H9 (cell line): ENCODE measurements at regions not wholly inside any gene's neighbourhood (a gene's known extent, or its start where the extent isn't known, plus 50 kb on each side); places are given as distances from the start of the nearest gene placed in this dataset.

Experiments
- DNase-seq: peaks from one replicate; pipeline ENCODE4 v3.0.0-alpha.2; 2017
- H2AFZ ChIP-seq: one replicate; pipeline ENCODE4 v1.6.1; 2013; ENCODE audit warnings: mild to moderate bottlenecking, low read length, control low read depth, moderate library complexity
- H2AK5ac ChIP-seq: 2 replicates; pipeline ENCODE4 v1.6.1; 2013; ENCODE audit warnings: low read length, control low read depth, mixed read lengths; ENCODE audit not compliant: insufficient read length
- H2BK120ac ChIP-seq: one replicate; pipeline ENCODE4 v1.6.1; 2013; ENCODE audit warnings: low read depth, mild to moderate bottlenecking, low read length, control low read depth, inconsistent platforms; ENCODE audit not compliant: poor library complexity, severe bottlenecking
- H2BK12ac ChIP-seq: 2 replicates; pipeline ENCODE4 v1.6.1; 2013; ENCODE audit warnings: low read length, control low read depth, mixed read lengths, low read depth; ENCODE audit not compliant: insufficient read length
- H2BK15ac ChIP-seq: 2 replicates; pipeline ENCODE4 v1.6.1; 2013; ENCODE audit warnings: low read depth, low read length, control low read depth
- H2BK20ac ChIP-seq: one replicate; pipeline ENCODE4 v1.6.1; 2013; ENCODE audit warnings: low read depth, mild to moderate bottlenecking, low read length, control low read depth, inconsistent platforms; ENCODE audit not compliant: poor library complexity, severe bottlenecking
- H2BK5ac ChIP-seq: 2 replicates; pipeline ENCODE4 v1.6.1; 2013; ENCODE audit warnings: low read length, control low read depth, mixed read lengths; ENCODE audit not compliant: insufficient read length
- H3K14ac ChIP-seq: 2 replicates; pipeline ENCODE4 v1.6.1; 2013; ENCODE audit warnings: low read length, control low read depth; ENCODE audit not compliant: insufficient read depth
- H3K18ac ChIP-seq: 2 replicates; pipeline ENCODE4 v1.6.1; 2013; ENCODE audit warnings: low read depth, mild to moderate bottlenecking, mixed read lengths, low read length, control low read depth; ENCODE audit not compliant: insufficient read length
- H3K23ac ChIP-seq: 2 replicates; pipeline ENCODE4 v1.6.1; 2013; ENCODE audit warnings: low read length, control low read depth, mixed read lengths, low read depth; ENCODE audit not compliant: insufficient read length
- H3K23me2 ChIP-seq: 2 replicates; pipeline ENCODE4 v1.6.1; 2013; ENCODE audit warnings: low read depth, mild to moderate bottlenecking, mixed read lengths, low read length, control low read depth; ENCODE audit not compliant: insufficient read length, poor library complexity, severe bottlenecking
- H3K27ac ChIP-seq: 2 replicates; pipeline ENCODE4 v1.5.1; 2013; ENCODE audit warnings: low read length, control low read depth, mixed read lengths, low read depth; ENCODE audit not compliant: insufficient read length
- H3K27me3 ChIP-seq: 2 replicates; pipeline ENCODE4 v1.6.1; 2013; ENCODE audit warnings: low read length, control low read depth, inconsistent platforms; ENCODE audit not compliant: insufficient read depth
- H3K4ac ChIP-seq: 2 replicates; pipeline ENCODE4 v1.6.1; 2013; ENCODE audit warnings: low read depth, mild to moderate bottlenecking, control low read depth, inconsistent platforms, low read length, moderate library complexity
- H3K4me1 ChIP-seq: 2 replicates; pipeline ENCODE4 v1.6.1; 2013; ENCODE audit warnings: low read length, control low read depth, inconsistent platforms; ENCODE audit not compliant: insufficient read depth
- H3K4me2 ChIP-seq: 2 replicates; pipeline ENCODE4 v1.6.1; 2013; ENCODE audit warnings: low read length, control low read depth, mixed read lengths; ENCODE audit not compliant: insufficient read length, insufficient read depth
- H3K56ac ChIP-seq: 2 replicates; pipeline ENCODE4 v1.6.1; 2013; ENCODE audit warnings: low read depth, mild to moderate bottlenecking, mixed read lengths, low read length, control low read depth; ENCODE audit not compliant: insufficient read length
- H3K79me1 ChIP-seq: 2 replicates; pipeline ENCODE4 v1.6.1; 2013; ENCODE audit warnings: low read depth, mild to moderate bottlenecking, moderate library complexity, low read length, control low read depth, inconsistent platforms; ENCODE audit not compliant: insufficient read depth, poor library complexity, severe bottlenecking
- H3K79me2 ChIP-seq: 2 replicates; pipeline ENCODE4 v1.6.1; 2013; ENCODE audit warnings: low read length, control low read depth, inconsistent platforms; ENCODE audit not compliant: insufficient read depth
- H3K9ac ChIP-seq: 2 replicates; pipeline ENCODE4 v1.6.1; 2013; ENCODE audit warnings: low read length, control low read depth, mixed read lengths; ENCODE audit not compliant: insufficient read length; ENCODE audit errors: extremely low read depth
- H3K9me3 ChIP-seq: one replicate; pipeline ENCODE4 v1.6.1; 2013; ENCODE audit warnings: low read depth, low read length, inconsistent platforms; ENCODE audit not compliant: control insufficient read depth
- H3T11ph ChIP-seq: one replicate; pipeline ENCODE4 v1.6.1; 2013; ENCODE audit warnings: mild to moderate bottlenecking, low read length, control low read depth, inconsistent platforms
- H4K20me1 ChIP-seq: one replicate; pipeline ENCODE4 v1.6.1; 2013; ENCODE audit not compliant: control insufficient read depth, insufficient read length, insufficient read depth
- H4K5ac ChIP-seq: 2 replicates; pipeline ENCODE4 v1.6.1; 2013; ENCODE audit warnings: low read depth, mild to moderate bottlenecking, mixed read lengths, low read length, control low read depth; ENCODE audit not compliant: insufficient read length
- H4K8ac ChIP-seq: replicated peaks from 2 replicates; pipeline ENCODE4 v1.6.1; 2013; ENCODE audit warnings: low read length, control low read depth, mixed read lengths, low read depth; ENCODE audit not compliant: insufficient read length
- H4K91ac ChIP-seq: 2 replicates; pipeline ENCODE4 v1.6.1; 2013; ENCODE audit warnings: low read depth, mild to moderate bottlenecking, moderate library complexity, mixed read lengths, low read length, control low read depth; ENCODE audit not compliant: insufficient read length
- H3K27ac Mint-ChIP-seq, 3 experiments: 2 replicates in 2 of 3; 3 replicates in 1 of 3; pipeline ENCODE4 v1.8.0; 2020 to 2021; ENCODE audit warnings: mixed read lengths in 3 of 3, mild to moderate bottlenecking in 1 of 3, moderate library complexity in 1 of 3
- H3K27me3 Mint-ChIP-seq: 2 replicates; pipeline ENCODE4 v1.8.0; 2021; ENCODE audit warnings: low read depth, mild to moderate bottlenecking, moderate library complexity, mixed read lengths
- H3K36me3 Mint-ChIP-seq, 3 experiments: 2 replicates in 2 of 3; 3 replicates in 1 of 3; pipeline ENCODE4 v1.8.0; 2020 to 2021; ENCODE audit warnings: low read depth in 3 of 3, mixed read lengths in 3 of 3; ENCODE audit not compliant: insufficient read depth in 1 of 3
- H3K4me1 Mint-ChIP-seq, 2 experiments: 2 replicates each; pipeline ENCODE4 v1.8.0; 2020; ENCODE audit warnings: mixed read lengths in 2 of 2
- H3K4me3 Mint-ChIP-seq, 2 experiments: 2 replicates in 1 of 2; 3 replicates in 1 of 2; pipeline ENCODE4 v1.8.0; 2020 to 2021; ENCODE audit warnings: mild to moderate bottlenecking in 2 of 2, mixed read lengths in 2 of 2, moderate library complexity in 1 of 2
- H3K9me3 Mint-ChIP-seq, 2 experiments: 2 replicates in 1 of 2; 3 replicates in 1 of 2; pipeline ENCODE4 v1.8.0; 2020; ENCODE audit warnings: mild to moderate bottlenecking in 2 of 2, mixed read lengths in 2 of 2, moderate library complexity in 1 of 2
- CTCF ChIP-seq: fragments of 200-600 bp; sonication (generic); conservative IDR thresholded peaks from 3 replicates; pipeline ENCODE4 v1.8.0; 2021; ENCODE audit warnings: antibody characterized with exemption, mild to moderate bottlenecking
- WGBS: extraction: QIAGEN DNeasy Blood & Tissue Kit; methylation state at CpG from one replicate; pipeline ENCODE4 v1.1.7; 2013; ENCODE audit warnings: missing lambda C conversion rate, low lambda C conversion rate, mixed read lengths; ENCODE audit not compliant: insufficient read length; ENCODE audit errors: extremely low coverage; 5-methylcytosine and 5-hydroxymethylcytosine counted together

GRCh38 chr21:34217263-34217662 is 143.9 kb downstream of the MRPS6 start:
- Histone ChIP-seq H3K9ac (no peak overlapping the region), H3K4me1 (no peaks in the 10 kb centered on the region), H2BK120ac (no peak overlapping the region), H2BK15ac (no peak overlapping the region), H3K23me2 (no peaks in the 10 kb centered on the region), H2BK5ac (no peak overlapping the region), H3T11ph (no peak overlapping the region), H2BK20ac (no peak overlapping the region), H2AK5ac (no peak overlapping the region), H3K4me2 (no peak overlapping the region), H3K23ac (no peak overlapping the region), H4K8ac (no peak overlapping the region), H2AFZ (no peak overlapping the region), H3K14ac (no peak overlapping the region), H3K27me3 (no peaks in the 10 kb centered on the region), H3K18ac (no peak overlapping the region), H3K79me1 (no peaks in the 10 kb centered on the region), H3K9me3 (no peaks in the 10 kb centered on the region), H3K56ac (no peak overlapping the region), H4K5ac (no peak overlapping the region), H2BK12ac (no peak overlapping the region), H3K4ac (no peak overlapping the region), H4K20me1 (no peaks in the 10 kb centered on the region), H4K91ac (no peak overlapping the region), H3K79me2 (no peaks in the 10 kb centered on the region), H3K27ac (no peak overlapping the region)
- Mint-ChIP-seq H3K4me1 (peaks cover 12 to 13% of the 10 kb centered on the region in 2 experiments), H3K27ac (no peak overlapping the region; a peak in 2 of 7 replicates), H3K36me3 (peaks cover 4 to 11% (median 4%) of the 10 kb centered on the region in 3 experiments), H3K4me3 (no peak overlapping the region), H3K9me3 (peaks cover 5 to 10% of the 10 kb centered on the region in 2 experiments), H3K27me3 (no peaks in the 10 kb centered on the region)
- TF ChIP-seq CTCF, result no peak
- no peak for DNase-seq
- no CpG with 5 or more reads among the region's 3 CpGs for WGBS
